SK-N-SH (cell line): ENCODE measurements at regions not wholly inside any gene's neighbourhood (a gene's known extent, or its start where the extent isn't known, plus 50 kb on each side); places are given as distances from the start of the nearest gene placed in this dataset.

Experiments used
- CTCF ChIA-PET: fragments of 300-600, 350-600 bp; formaldehyde crosslinking; extraction: SDS; loops from one replicate; lab custom pipeline; 2021; lab: Yijun Ruan, JAX
- POLR2A ChIA-PET: fragments of 350-600 bp; sonication (Branson Sonifier 250); formaldehyde crosslinking; extraction: SDS; loops from one replicate; lab custom pipeline; 2020; ENCODE audit warnings: antibody characterized with exemption, inconsistent platforms; lab: Yijun Ruan, JAX
- DNase-seq: peaks from one replicate; pipeline ENCODE4 v3.0.0; 2012
- H2AFZ ChIP-seq: fragments of 200-600 bp; sonication (generic); 2 replicates; pipeline ENCODE4 v1.8.1; 2016; ENCODE audit warnings: antibody characterized with exemption, mild to moderate bottlenecking, low read depth
- H3F3A ChIP-seq: fragments of 200-600 bp; sonication (generic); replicated peaks from 2 replicates; pipeline ENCODE3; 2016; ENCODE audit warnings: antibody characterized with exemption, mild to moderate bottlenecking; ENCODE audit not compliant: insufficient read depth
- H3K27ac ChIP-seq, 2 experiments: fragments of 200-500 bp in 1 of 2; fragments of 200-600 bp in 1 of 2; sonication (Bioruptor generic) in 1 of 2; sonication (generic), shearing (Covaris generic) in 1 of 2; 2 replicates each; pipeline versions ENCODE4 v1.5.1 to v1.6.1; 2014 to 2016; ENCODE audit warnings: low read depth in 2 of 2, inconsistent platforms in 1 of 2, low read length in 1 of 2, mild to moderate bottlenecking in 1 of 2, mixed read lengths in 1 of 2
- H3K27me3 ChIP-seq: fragments of 200-600 bp; sonication (generic), shearing (Covaris generic); 2 replicates; pipeline ENCODE4 v1.6.1; 2016; ENCODE audit warnings: mixed run types; ENCODE audit not compliant: insufficient read depth
- H3K36me3 ChIP-seq, 2 experiments: fragments of 200-500 bp in 1 of 2; fragments of 200-600 bp in 1 of 2; sonication (Bioruptor generic) in 1 of 2; sonication (generic) in 1 of 2; replicated peaks in 1 of 2; 2 replicates each; pipeline versions ENCODE3 to v1.5.1; 2014 to 2016; ENCODE audit warnings: low read length in 1 of 2, mild to moderate bottlenecking in 1 of 2; ENCODE audit not compliant: insufficient read depth in 2 of 2, control insufficient read depth in 1 of 2
- H3K4me1 ChIP-seq, 2 experiments: fragments of 200-500 bp in 1 of 2; fragments of 200-600 bp in 1 of 2; sonication (Bioruptor generic) in 1 of 2; sonication (generic), shearing (Covaris generic) in 1 of 2; 2 replicates each; pipeline versions ENCODE4 v1.5.1 to v1.6.1; 2014 to 2016; ENCODE audit warnings: low read depth in 1 of 2, low read length in 1 of 2, mixed run types in 1 of 2; ENCODE audit not compliant: insufficient read depth in 2 of 2, control insufficient read depth in 1 of 2
- H3K4me2 ChIP-seq: fragments of 200-600 bp; sonication (generic), shearing (Covaris generic); 2 replicates; pipeline ENCODE4 v1.6.1; 2017; ENCODE audit warnings: mixed run types
- H3K4me3 ChIP-seq, 2 experiments: fragments of 200-500 bp in 1 of 2; fragments of 200-600 bp in 1 of 2; sonication (Bioruptor generic) in 1 of 2; sonication (generic), shearing (Covaris generic) in 1 of 2; 2 replicates each; pipeline versions ENCODE4 v1.5.1 to v1.8.1; 2014 to 2016; ENCODE audit warnings: low read depth in 2 of 2, inconsistent platforms in 1 of 2, low read length in 1 of 2, mild to moderate bottlenecking in 1 of 2, mixed read lengths in 1 of 2, moderate library complexity in 1 of 2
- H3K79me2 ChIP-seq: fragments of 200-600 bp; sonication (generic); 2 replicates; pipeline ENCODE4 v1.8.1; 2017; ENCODE audit warnings: mild to moderate bottlenecking; ENCODE audit not compliant: insufficient read depth
- H3K9ac ChIP-seq: fragments of 200-600 bp; sonication (generic); 2 replicates; pipeline ENCODE4 v1.6.1; 2017; ENCODE audit warnings: mixed run types
- H3K9me2 ChIP-seq: fragments of 200-600 bp; sonication (generic); 2 replicates; pipeline ENCODE4 v1.6.1; 2017; ENCODE audit warnings: mixed run types
- H3K9me3 ChIP-seq: fragments of 200-600 bp; sonication (generic); 2 replicates; pipeline ENCODE4 v1.6.1; 2017; ENCODE audit warnings: mixed run types, mild to moderate bottlenecking, moderate library complexity
- H4K20me1 ChIP-seq: fragments of 200-600 bp; sonication (generic); 2 replicates; pipeline ENCODE4 v1.6.1; 2017; ENCODE audit warnings: mild to moderate bottlenecking, mixed run types; ENCODE audit not compliant: insufficient read depth
- CHD2 ChIP-seq: fragments of 150-350 bp; IDR thresholded peaks from 2 replicates; pipeline ENCODE4 v1.6.1; 2018; ENCODE audit warnings: low read length; ENCODE audit not compliant: partially characterized antibody
- ELF1 ChIP-seq: IDR thresholded peaks from 2 replicates; pipeline ENCODE4 v1.4.0; 2012
- EP300 ChIP-seq, 2 experiments: IDR thresholded peaks; 2 replicates each; pipeline versions ENCODE4 v1.4.0 to v1.6.1; 2012; ENCODE audit warnings: borderline replicate concordance in 1 of 2, low read depth in 1 of 2, low read length in 1 of 2
- FOXJ3 ChIP-seq: sonication (generic); formaldehyde crosslinking; IDR thresholded peaks from 2 replicates; pipeline ENCODE4 v1.5.1; 2020; ENCODE audit warnings: mild to moderate bottlenecking, missing genetic modification reagents
- FOXM1 ChIP-seq: IDR thresholded peaks from 2 replicates; pipeline ENCODE4 v1.4.0; 2012; ENCODE audit warnings: low read depth, mild to moderate bottlenecking
- GABPA ChIP-seq: IDR thresholded peaks from 2 replicates; pipeline ENCODE4 v1.4.0; 2012; ENCODE audit warnings: low read depth, mild to moderate bottlenecking
- GATA2 ChIP-seq: sonication (generic); formaldehyde crosslinking; IDR thresholded peaks from 2 replicates; pipeline ENCODE4 v1.5.0; 2020; ENCODE audit warnings: mild to moderate bottlenecking, missing genetic modification reagents
- JUND ChIP-seq: IDR thresholded peaks from 2 replicates; pipeline ENCODE4 v1.4.0; 2012
- MEF2A ChIP-seq: IDR thresholded peaks from 2 replicates; pipeline ENCODE4 v1.4.0; 2012; ENCODE audit warnings: low read depth, borderline replicate concordance
- MXI1 ChIP-seq: IDR thresholded peaks from 2 replicates; pipeline ENCODE4 v1.6.1; 2012; ENCODE audit warnings: mild to moderate bottlenecking, low read depth, low read length, improper control_type of control experiment
- NFIC ChIP-seq: IDR thresholded peaks from 2 replicates; pipeline ENCODE4 v1.4.0; 2012; ENCODE audit warnings: borderline replicate concordance
- NRF1 ChIP-seq: IDR thresholded peaks from 2 replicates; pipeline ENCODE4 v1.6.1; 2012; ENCODE audit warnings: low read depth, mild to moderate bottlenecking, low read length
- POLR2AphosphoS5 ChIP-seq: IDR thresholded peaks from 2 replicates; pipeline ENCODE4 v1.6.1; 2012; ENCODE audit warnings: low read depth, low read length
- RAD21 ChIP-seq: IDR thresholded peaks from 2 replicates; pipeline ENCODE4 v1.6.1; 2012; ENCODE audit warnings: mild to moderate bottlenecking, low read length
- RCOR1 ChIP-seq: fragments of 150-350 bp; IDR thresholded peaks from 2 replicates; pipeline ENCODE4 v1.6.1; 2017; ENCODE audit warnings: antibody characterized with exemption, low read length
- RFX5 ChIP-seq: IDR thresholded peaks from 2 replicates; pipeline ENCODE4 v1.6.1; 2012; ENCODE audit warnings: mild to moderate bottlenecking, improper control_type of control experiment, low read length
- RXRA ChIP-seq: IDR thresholded peaks from 2 replicates; pipeline ENCODE4 v1.4.0; 2012; ENCODE audit warnings: low read depth, mild to moderate bottlenecking, borderline replicate concordance
- SIN3A ChIP-seq: IDR thresholded peaks from 2 replicates; pipeline ENCODE4 v1.6.1; 2012; ENCODE audit warnings: low read depth, mild to moderate bottlenecking, low read length, moderate library complexity, borderline replicate concordance
- SMC3 ChIP-seq: IDR thresholded peaks from 2 replicates; pipeline ENCODE4 v1.6.1; 2012; ENCODE audit warnings: low read depth, low read length, improper control_type of control experiment
- TAF1 ChIP-seq: IDR thresholded peaks from 2 replicates; pipeline ENCODE4 v1.6.1; 2012; ENCODE audit warnings: low read depth, mild to moderate bottlenecking, low read length, moderate library complexity, borderline replicate concordance
- TCF12 ChIP-seq: IDR thresholded peaks from 2 replicates; pipeline ENCODE4 v1.4.0; 2012
- TEAD4 ChIP-seq: IDR thresholded peaks from 2 replicates; pipeline ENCODE4 v1.4.0; 2012; ENCODE audit warnings: mild to moderate bottlenecking, borderline replicate concordance; ENCODE audit not compliant: insufficient read depth
- YY1 ChIP-seq: IDR thresholded peaks from 2 replicates; pipeline ENCODE4 v1.4.0; 2012; ENCODE audit warnings: low read depth, mild to moderate bottlenecking
- WGBS: methylation state at CpG from one replicate; pipeline ENCODE4 v1.1.6; 2017; ENCODE audit warnings: low lambda C conversion rate; 5-methylcytosine and 5-hydroxymethylcytosine counted together
- TF ChIP-seq, protein P1 (sequence below): IDR thresholded peaks from 2 replicates; pipeline ENCODE4 v1.4.0; 2012; ENCODE audit warnings: low read depth, borderline replicate concordance
- TF ChIP-seq, protein P2 (sequence below): fragments of 150-350 bp; IDR thresholded peaks from 2 replicates; pipeline ENCODE4 v1.6.1; 2017; ENCODE audit warnings: antibody characterized with exemption, low read length, low read depth, borderline replicate concordance
- TF ChIP-seq, protein P3 (sequence below): IDR thresholded peaks from 2 replicates; pipeline ENCODE4 v1.4.0; 2012; ENCODE audit warnings: low read depth, borderline replicate concordance
- TF ChIP-seq, protein P4 (sequence below): fragments of 150-350 bp; IDR thresholded peaks from 2 replicates; pipeline ENCODE4 v1.6.1; 2016; ENCODE audit warnings: mild to moderate bottlenecking, low read depth, low read length

DNA sequence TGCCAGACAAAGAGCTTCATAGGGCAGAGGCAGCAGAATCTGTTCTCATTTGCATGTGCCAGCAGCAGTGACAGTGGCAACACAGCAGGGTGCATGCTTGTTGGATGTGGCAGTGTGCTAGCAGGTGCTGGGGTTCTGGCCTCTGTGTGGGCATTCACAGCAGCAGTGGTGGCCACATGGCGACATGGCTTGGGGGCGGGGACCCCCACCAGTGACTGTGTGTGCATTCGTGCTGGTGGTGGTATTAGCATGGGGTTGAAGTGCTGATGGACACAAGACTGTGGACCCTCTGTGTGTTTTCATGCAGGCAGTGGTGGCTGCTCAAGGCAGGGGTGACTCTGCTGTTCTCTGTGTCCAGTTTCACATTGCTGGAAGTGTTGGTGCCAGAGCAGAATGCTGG lies 183.2 kb upstream of the PDE4D start:
- POLR2A ChIA-PET, result no interaction called here
- H3K9ac ChIP-seq, result no peak overlapping the region
- no peak overlapping the region for H2AFZ ChIP-seq
- no peaks in the 10 kb centered on the region for H3K9me3 ChIP-seq
- CTCF ChIA-PET, result no interaction called here
- no peaks in the 10 kb centered on the region for H3K79me2 ChIP-seq
- H3F3A ChIP-seq, result no peaks in the 10 kb centered on the region
- H4K20me1 ChIP-seq, result no peaks in the 10 kb centered on the region
- no peak for DNase-seq
- H3K36me3 ChIP-seq, result no peaks in the 10 kb centered on the region
- H3K9me2 ChIP-seq, result no peaks in the 10 kb centered on the region
- no peak for TF ChIP-seq MEF2A
- no peak for TF ChIP-seq FOXM1
- H3K27ac ChIP-seq, result no peak overlapping the region
- H3K4me3 ChIP-seq, result no peak overlapping the region
- no CpG with 5 or more reads among the region's 3 CpGs for WGBS
- no peaks in the 10 kb centered on the region for H3K4me1 ChIP-seq
- no peak overlapping the region for H3K4me2 ChIP-seq
- H3K27me3 ChIP-seq, result no peaks in the 10 kb centered on the region

DNA sequence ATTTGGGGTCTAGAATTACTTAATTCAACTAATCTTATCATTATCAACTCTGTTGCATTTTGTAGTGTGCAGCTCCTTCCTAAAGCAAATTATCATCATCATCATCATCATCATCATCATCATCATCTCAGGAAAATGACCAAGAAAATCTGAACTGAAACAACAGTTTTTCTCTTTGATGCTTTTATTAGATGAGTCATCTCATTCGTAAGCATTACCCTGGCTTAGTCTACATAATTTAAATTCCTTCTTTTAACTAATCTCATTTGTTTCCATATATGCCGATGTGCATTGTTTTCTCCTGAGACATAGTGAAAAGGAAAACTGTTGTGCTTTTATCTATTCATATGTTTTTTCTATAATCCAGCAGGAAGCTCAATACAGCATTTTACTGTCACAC lies 173.0 kb upstream of the PDE4D start:
- Histone ChIP-seq H4K20me1 (no peaks in the 10 kb centered on the region), H2AFZ (0 out of 2 replicates have a peak overlapping the region, but pooled peaks have one; percentile 19), H3K4me2 (0 out of 2 replicates have a peak overlapping the region, but pooled peaks have one; percentile 6), H3K79me2 (no peaks in the 10 kb centered on the region), H3K9ac (no peak overlapping the region), H3K9me2 (no peaks in the 10 kb centered on the region), H3K27ac (peak overlapping the region; percentile 2 to 48; a peak in 3 of 4 replicates), H3K4me3 (no peak overlapping the region), H3K4me1 (no peaks in the 10 kb centered on the region), H3F3A (peaks cover 17% of the 10 kb centered on the region), H3K27me3 (no peaks in the 10 kb centered on the region), H3K36me3 (no peaks in the 10 kb centered on the region), H3K9me3 (no peaks in the 10 kb centered on the region)
- WGBS, result 13% methylated on average over 2 of the region's 2 CpGs
- POLR2A ChIA-PET, result no interaction called here
- CTCF ChIA-PET, result interaction anchor here (0.6 kb wide), 1 partner anchor 859 kb away, joined by 3 read pairs; no protein-coding TSS in a partner anchor
- DNase-seq, result no peak
- TF ChIP-seq, protein P1, sequence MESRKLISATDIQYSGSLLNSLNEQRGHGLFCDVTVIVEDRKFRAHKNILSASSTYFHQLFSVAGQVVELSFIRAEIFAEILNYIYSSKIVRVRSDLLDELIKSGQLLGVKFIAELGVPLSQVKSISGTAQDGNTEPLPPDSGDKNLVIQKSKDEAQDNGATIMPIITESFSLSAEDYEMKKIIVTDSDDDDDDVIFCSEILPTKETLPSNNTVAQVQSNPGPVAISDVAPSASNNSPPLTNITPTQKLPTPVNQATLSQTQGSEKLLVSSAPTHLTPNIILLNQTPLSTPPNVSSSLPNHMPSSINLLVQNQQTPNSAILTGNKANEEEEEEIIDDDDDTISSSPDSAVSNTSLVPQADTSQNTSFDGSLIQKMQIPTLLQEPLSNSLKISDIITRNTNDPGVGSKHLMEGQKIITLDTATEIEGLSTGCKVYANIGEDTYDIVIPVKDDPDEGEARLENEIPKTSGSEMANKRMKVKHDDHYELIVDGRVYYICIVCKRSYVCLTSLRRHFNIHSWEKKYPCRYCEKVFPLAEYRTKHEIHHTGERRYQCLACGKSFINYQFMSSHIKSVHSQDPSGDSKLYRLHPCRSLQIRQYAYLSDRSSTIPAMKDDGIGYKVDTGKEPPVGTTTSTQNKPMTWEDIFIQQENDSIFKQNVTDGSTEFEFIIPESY, result no peak
- TF ChIP-seq RFX5, result no peak
- no peak for TF ChIP-seq GATA2 (CRISPR knock-in tag)
- TF ChIP-seq NRF1, result no peak
- no peak for TF ChIP-seq RAD21
- peak; percentile 60 for TF ChIP-seq TCF12
- peak; percentile 77; the same call in 1 of the 2 replicates for TF ChIP-seq TEAD4
- TF ChIP-seq GABPA, result no peak
- TF ChIP-seq NFIC, result no peak; the same call in 1 of the 2 replicates
- TF ChIP-seq SMC3, result no peak
- no peak for TF ChIP-seq RXRA
- TF ChIP-seq, protein P2, sequence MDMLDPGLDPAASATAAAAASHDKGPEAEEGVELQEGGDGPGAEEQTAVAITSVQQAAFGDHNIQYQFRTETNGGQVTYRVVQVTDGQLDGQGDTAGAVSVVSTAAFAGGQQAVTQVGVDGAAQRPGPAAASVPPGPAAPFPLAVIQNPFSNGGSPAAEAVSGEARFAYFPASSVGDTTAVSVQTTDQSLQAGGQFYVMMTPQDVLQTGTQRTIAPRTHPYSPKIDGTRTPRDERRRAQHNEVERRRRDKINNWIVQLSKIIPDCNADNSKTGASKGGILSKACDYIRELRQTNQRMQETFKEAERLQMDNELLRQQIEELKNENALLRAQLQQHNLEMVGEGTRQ, result no peak
- TF ChIP-seq TAF1, result no peak
- TF ChIP-seq POLR2AphosphoS5, result no peak; the same call in 1 of the 2 replicates
- TF ChIP-seq, protein P3, sequence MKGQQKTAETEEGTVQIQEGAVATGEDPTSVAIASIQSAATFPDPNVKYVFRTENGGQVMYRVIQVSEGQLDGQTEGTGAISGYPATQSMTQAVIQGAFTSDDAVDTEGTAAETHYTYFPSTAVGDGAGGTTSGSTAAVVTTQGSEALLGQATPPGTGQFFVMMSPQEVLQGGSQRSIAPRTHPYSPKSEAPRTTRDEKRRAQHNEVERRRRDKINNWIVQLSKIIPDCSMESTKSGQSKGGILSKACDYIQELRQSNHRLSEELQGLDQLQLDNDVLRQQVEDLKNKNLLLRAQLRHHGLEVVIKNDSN, result no peak
- TF ChIP-seq SIN3A, result no peak
- TF ChIP-seq YY1, result no peak
- TF ChIP-seq RCOR1, result no peak
- peak; percentile 83 for TF ChIP-seq JUND
- TF ChIP-seq MXI1, result no peak
- no peak for TF ChIP-seq ELF1
- TF ChIP-seq EP300 (IDR thresholded peaks at IDR 0.05; ENCODE audit: borderline replicate concordance in 1 of 2, low read depth in 1 of 2, low read length in 1 of 2), result peak in 1 of 2 experiments; percentile 29; a peak in 1 of 4 replicates
- no peak for TF ChIP-seq MEF2A
- TF ChIP-seq CHD2, result no peak
- no peak for TF ChIP-seq FOXJ3
- TF ChIP-seq FOXM1, result no peak
- TF ChIP-seq, protein P4, sequence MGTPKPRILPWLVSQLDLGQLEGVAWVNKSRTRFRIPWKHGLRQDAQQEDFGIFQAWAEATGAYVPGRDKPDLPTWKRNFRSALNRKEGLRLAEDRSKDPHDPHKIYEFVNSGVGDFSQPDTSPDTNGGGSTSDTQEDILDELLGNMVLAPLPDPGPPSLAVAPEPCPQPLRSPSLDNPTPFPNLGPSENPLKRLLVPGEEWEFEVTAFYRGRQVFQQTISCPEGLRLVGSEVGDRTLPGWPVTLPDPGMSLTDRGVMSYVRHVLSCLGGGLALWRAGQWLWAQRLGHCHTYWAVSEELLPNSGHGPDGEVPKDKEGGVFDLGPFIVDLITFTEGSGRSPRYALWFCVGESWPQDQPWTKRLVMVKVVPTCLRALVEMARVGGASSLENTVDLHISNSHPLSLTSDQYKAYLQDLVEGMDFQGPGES, result no peak
